ENCODE measurements at regions not wholly inside any gene's neighbourhood (a gene's known extent, or its start where the extent isn't known, plus 50 kb on each side); places are given as distances from the start of the nearest gene placed in this dataset.

GRCh38 chr4:56127716-56128115 lies 179.0 kb downstream of the CEP135 start:
- in situ Hi-C loops (cut with MboI; ENCODE audit: low pct_unique_long_range_greater_than_20kb, low sequenced_read_pairs, unreplicated experiment): no loop called here
- no peak for DNase-seq (ENCODE audit: low spot score)
- TF ChIP-seq CTCF (IDR thresholded peaks at IDR 0.05; ENCODE audit: extremely low read depth, insufficient read depth, missing control alignments): no peak

GRCh38 chr4:56123547-56123946 lies 174.8 kb downstream of the CEP135 start:
- DNase-seq (ENCODE audit: low spot score): no peak
- TF ChIP-seq CTCF (IDR thresholded peaks at IDR 0.05; ENCODE audit: extremely low read depth, insufficient read depth, missing control alignments): no peak
- in situ Hi-C loops (cut with MboI; ENCODE audit: low pct_unique_long_range_greater_than_20kb, low sequenced_read_pairs, unreplicated experiment): no loop called here

- DNase-seq (ENCODE audit: low spot score): no peak
- in situ Hi-C loops (cut with MboI; ENCODE audit: low pct_unique_long_range_greater_than_20kb, low sequenced_read_pairs, unreplicated experiment): no loop called here
- no peak for TF ChIP-seq CTCF (IDR thresholded peaks at IDR 0.05; ENCODE audit: extremely low read depth, insufficient read depth, missing control alignments)
Measured at GRCh38 chr4:56123051-56123450, 174.3 kb downstream of the CEP135 start.

GRCh38 chr4:56118845-56119244 lies 170.1 kb downstream of the CEP135 start:
- in situ Hi-C loops (cut with MboI; ENCODE audit: low pct_unique_long_range_greater_than_20kb, low sequenced_read_pairs, unreplicated experiment): no loop called here
- DNase-seq (ENCODE audit: low spot score): no peak
- no peak for TF ChIP-seq CTCF (IDR thresholded peaks at IDR 0.05; ENCODE audit: extremely low read depth, insufficient read depth, missing control alignments)

GRCh38 chr4:56118055-56118454 lies 169.3 kb downstream of the CEP135 start:
- DNase-seq (ENCODE audit: low spot score): no peak
- in situ Hi-C loops (cut with MboI; ENCODE audit: low pct_unique_long_range_greater_than_20kb, low sequenced_read_pairs, unreplicated experiment): no loop called here
- TF ChIP-seq CTCF (IDR thresholded peaks at IDR 0.05; ENCODE audit: extremely low read depth, insufficient read depth, missing control alignments): no peak

- in situ Hi-C loops (cut with MboI; ENCODE audit: low pct_unique_long_range_greater_than_20kb, low sequenced_read_pairs, unreplicated experiment): no loop called here
- TF ChIP-seq CTCF (IDR thresholded peaks at IDR 0.05; ENCODE audit: extremely low read depth, insufficient read depth, missing control alignments): no peak
- no peak for DNase-seq (ENCODE audit: low spot score)
Measured at GRCh38 chr4:56115898-56116297, 167.2 kb downstream of the CEP135 start.

DNA sequence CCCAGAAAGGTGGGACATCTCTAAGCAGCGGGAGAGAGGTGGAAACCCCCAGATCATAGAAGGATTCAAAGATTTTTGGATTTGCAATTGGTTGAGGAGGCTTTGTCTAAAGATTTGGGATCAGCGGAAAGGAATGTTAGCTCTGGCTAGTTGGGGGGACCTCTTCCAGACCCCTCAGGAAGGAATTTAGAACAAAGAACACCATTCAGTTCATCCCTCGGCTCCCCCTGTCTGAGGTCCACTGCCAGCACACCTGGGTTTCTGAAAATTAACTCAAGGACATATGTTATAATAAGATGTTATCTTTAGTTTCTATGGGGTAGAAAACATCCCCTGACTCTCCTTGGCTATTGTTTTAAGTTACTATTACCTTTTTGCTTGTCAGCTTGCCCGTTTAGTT lies 163.6 kb downstream of the CEP135 start:
- DNase-seq (ENCODE audit: low spot score): no peak
- in situ Hi-C loops (cut with MboI; ENCODE audit: low pct_unique_long_range_greater_than_20kb, low sequenced_read_pairs, unreplicated experiment): no loop called here
- TF ChIP-seq CTCF (IDR thresholded peaks at IDR 0.05; ENCODE audit: extremely low read depth, insufficient read depth, missing control alignments): no peak

Measured in GM13977 (cell line).